Erythroblast (primary cell): ENCODE measurements at regions not wholly inside any gene's neighbourhood (a gene's known extent, or its start where the extent isn't known, plus 50 kb on each side); places are given as distances from the start of the nearest gene placed in this dataset.

Experiments used
- DNase-seq, 2 experiments: peaks; one replicate each; lab custom pipeline; 2025; lab: John Stamatoyannopoulos, UW
- GATA1 ChIP-seq: IDR thresholded peaks from 2 replicates; pipeline ENCODE4 v1.6.1; 2011; ENCODE audit warnings: low read depth, mild to moderate bottlenecking, control low read depth, low read length, moderate library complexity
- POLR2A ChIP-seq: IDR thresholded peaks from 2 replicates; pipeline ENCODE4 v1.6.1; 2011; ENCODE audit warnings: mild to moderate bottlenecking, low read length

GRCh38 chr12:67750513-67751183, 102.1 kb downstream of the DYRK2 start:
- no peak for DNase-seq

GRCh38 chr12:67751381-67751928, 102.9 kb downstream of the DYRK2 start:
- TF ChIP-seq GATA1 (no peak), POLR2A (no peak)
- DNase-seq, result no peak

More at GRCh38 chr12:67750513-67751183, 102.1 kb downstream of the DYRK2 start:
- TF ChIP-seq GATA1 (no peak), POLR2A (no peak)

- TF ChIP-seq GATA1 (no peak), POLR2A (no peak)
- no peak for DNase-seq
Observed at GRCh38 chr12:67752226-67752732, 103.7 kb downstream of the DYRK2 start.

- no peak for TF ChIP-seq POLR2A
- no peak for TF ChIP-seq GATA1
- no peak for DNase-seq
Observed at GRCh38 chr12:67754933-67755697, 106.6 kb downstream of the DYRK2 start.

GRCh38 chr12:67757651-67758050, 109.1 kb downstream of the DYRK2 start:
- no peak for DNase-seq
- TF ChIP-seq GATA1 (no peak), POLR2A (no peak)

GRCh38 chr12:67758119-67758518, 109.6 kb downstream of the DYRK2 start:
- TF ChIP-seq GATA1 (no peak), POLR2A (no peak)
- no peak for DNase-seq

- TF ChIP-seq GATA1 (no peak), POLR2A (no peak)
- no peak for DNase-seq
Observed at GRCh38 chr12:67758521-67758920, 110.0 kb downstream of the DYRK2 start.

GRCh38 chr12:67759829-67760228, 111.3 kb downstream of the DYRK2 start:
- no peak for DNase-seq
- TF ChIP-seq POLR2A (no peak), GATA1 (no peak)

GRCh38 chr12:67760586-67761275, 112.2 kb downstream of the DYRK2 start:
- TF ChIP-seq POLR2A (no peak), GATA1 (no peak)
- DNase-seq, result no peak

- DNase-seq, result no peak
- TF ChIP-seq GATA1 (no peak), POLR2A (no peak)
Observed at GRCh38 chr12:67761566-67761965, 113.0 kb downstream of the DYRK2 start.

- no peak for TF ChIP-seq GATA1
- no peak for TF ChIP-seq POLR2A
- no peak for DNase-seq
Observed at GRCh38 chr12:67764055-67764454, 115.5 kb downstream of the DYRK2 start.

GRCh38 chr12:67764946-67765619, 116.5 kb downstream of the DYRK2 start:
- TF ChIP-seq POLR2A (no peak), GATA1 (no peak)
- DNase-seq, result no peak

GRCh38 chr12:67765776-67766766, 117.5 kb downstream of the DYRK2 start:
- TF ChIP-seq GATA1 (no peak), POLR2A (no peak)
- DNase-seq, result no peak
